Suprapubic skin (tissue), 4 donors: ENCODE measurements at regions not wholly inside any gene's neighbourhood (a gene's known extent, or its start where the extent isn't known, plus 50 kb on each side); places are given as distances from the start of the nearest gene placed in this dataset.

Source experiments
- DNase-seq, 2 donors: peaks; one replicate each; pipeline ENCODE4 v3.0.0-alpha.2; 2019; ENCODE audit warnings: low spot score in 2 of 2
- H3K27ac ChIP-seq: fragments of 200-600 bp; sonication (generic); one replicate; pipeline ENCODE4 v1.5.1; 2019
- H3K27me3 ChIP-seq: fragments of 200-600 bp; sonication (generic); one replicate; pipeline ENCODE4 v1.5.1; 2019
- H3K36me3 ChIP-seq: fragments of 200-600 bp; sonication (generic); one replicate; pipeline ENCODE4 v1.5.1; 2019
- H3K4me1 ChIP-seq: fragments of 200-600 bp; sonication (generic); one replicate; pipeline ENCODE4 v1.5.1; 2019
- H3K4me3 ChIP-seq: fragments of 200-600 bp; sonication (generic); one replicate; pipeline ENCODE4 v1.5.1; 2019; ENCODE audit warnings: mild to moderate bottlenecking
- H3K9me3 ChIP-seq: fragments of 200-600 bp; sonication (generic); one replicate; pipeline ENCODE4 v1.5.1; 2019
- CTCF ChIP-seq, 2 donors: fragments of 200-600 bp in 1 of 2; fragments of 450-650 bp in 1 of 2; sonication (generic) in 1 of 2; IDR thresholded peaks; one replicate each; pipeline ENCODE4 v1.5.1; 2016 to 2019; ENCODE audit warnings: antibody characterized with exemption in 2 of 2, mild to moderate bottlenecking in 1 of 2, moderate library complexity in 1 of 2
- EP300 ChIP-seq: sonication (generic); formaldehyde crosslinking; IDR thresholded peaks from one replicate; pipeline ENCODE4 v1.6.1; 2017; ENCODE audit warnings: antibody characterized with exemption
- POLR2A ChIP-seq, 2 donors: fragments of 450-650 bp; IDR thresholded peaks; one replicate each; pipeline ENCODE4 v1.6.1; 2017; ENCODE audit warnings: antibody characterized with exemption in 2 of 2, mild to moderate bottlenecking in 2 of 2, moderate library complexity in 2 of 2
- POLR2AphosphoS5 ChIP-seq, 3 donors: sonication (generic); formaldehyde crosslinking; IDR thresholded peaks; one replicate each; pipeline ENCODE4 v1.6.1; 2017; ENCODE audit warnings: antibody characterized with exemption in 3 of 3
- WGBS: methylation state at CpG from one replicate; pipeline ENCODE4 v1.1.5; 2018; 5-methylcytosine and 5-hydroxymethylcytosine counted together

- TF ChIP-seq CTCF (IDR thresholded peaks at IDR 0.05), result no peak
- no peak for TF ChIP-seq POLR2AphosphoS5 (IDR thresholded peaks at IDR 0.05)
- no peak for TF ChIP-seq EP300
- no peak for TF ChIP-seq POLR2A (IDR thresholded peaks at IDR 0.05)
- no peaks in the 10 kb centered on the region for H3K36me3 ChIP-seq
- H3K27me3 ChIP-seq, result no peaks in the 10 kb centered on the region
- H3K4me1 ChIP-seq, result no peaks in the 10 kb centered on the region
- no peaks in the 10 kb centered on the region for H3K9me3 ChIP-seq
- H3K4me3 ChIP-seq, result no peak overlapping the region
- no peak for DNase-seq
- H3K27ac ChIP-seq, result no peak overlapping the region
Measured at GRCh38 chr9:73799446-73799845, 647.8 kb downstream of the ANXA1 start.

GRCh38 chr9:73805111-73805510 lies 653.4 kb downstream of the ANXA1 start:
- Histone ChIP-seq H3K4me1 (no peaks in the 10 kb centered on the region), H3K4me3 (no peak overlapping the region), H3K27me3 (no peaks in the 10 kb centered on the region), H3K36me3 (no peaks in the 10 kb centered on the region), H3K9me3 (no peaks in the 10 kb centered on the region), H3K27ac (no peak overlapping the region)
- 57% methylated on average over 2 of the region's 2 CpGs for WGBS
- TF ChIP-seq POLR2AphosphoS5 (IDR thresholded peaks at IDR 0.05) (no peak), CTCF (IDR thresholded peaks at IDR 0.05) (no peak), EP300 (no peak), POLR2A (IDR thresholded peaks at IDR 0.05) (no peak)
- DNase-seq, result no peak

GRCh38 chr9:73805853-73806458 lies 654.3 kb downstream of the ANXA1 start:
- Histone ChIP-seq H3K27ac (no peak overlapping the region), H3K4me3 (no peak overlapping the region), H3K27me3 (no peaks in the 10 kb centered on the region), H3K9me3 (no peaks in the 10 kb centered on the region), H3K36me3 (no peaks in the 10 kb centered on the region), H3K4me1 (no peaks in the 10 kb centered on the region)
- 78% methylated on average over 1 of the region's 1 CpG for WGBS
- TF ChIP-seq POLR2A (IDR thresholded peaks at IDR 0.05), result no peak
- no peak for TF ChIP-seq POLR2AphosphoS5 (IDR thresholded peaks at IDR 0.05)
- TF ChIP-seq EP300, result no peak
- TF ChIP-seq CTCF (IDR thresholded peaks at IDR 0.05), result no peak
- no peak for DNase-seq

- DNase-seq, result no peak
- no peak for TF ChIP-seq POLR2AphosphoS5 (IDR thresholded peaks at IDR 0.05)
- no peak for TF ChIP-seq POLR2A (IDR thresholded peaks at IDR 0.05)
- TF ChIP-seq EP300, result no peak
- no peaks in the 10 kb centered on the region for H3K27me3 ChIP-seq
- no peaks in the 10 kb centered on the region for H3K36me3 ChIP-seq
- 80% methylated on average over 2 of the region's 2 CpGs for WGBS
- no peak overlapping the region for H3K4me3 ChIP-seq
- no peaks in the 10 kb centered on the region for H3K9me3 ChIP-seq
- H3K4me1 ChIP-seq, result no peaks in the 10 kb centered on the region
- no peak overlapping the region for H3K27ac ChIP-seq
Measured at GRCh38 chr9:73806876-73807275, 655.2 kb downstream of the ANXA1 start.

GRCh38 chr9:73807952-73808351 lies 656.3 kb downstream of the ANXA1 start:
- Histone ChIP-seq H3K27me3 (no peaks in the 10 kb centered on the region), H3K36me3 (no peaks in the 10 kb centered on the region), H3K27ac (no peak overlapping the region), H3K4me1 (no peaks in the 10 kb centered on the region), H3K4me3 (no peak overlapping the region), H3K9me3 (no peaks in the 10 kb centered on the region)
- whole genome bisulfite sequencing, result 94% methylated on average over 1 of the region's 1 CpG
- DNase-seq, result no peak
- TF ChIP-seq CTCF (IDR thresholded peaks at IDR 0.05), result no peak
- no peak for TF ChIP-seq POLR2A (IDR thresholded peaks at IDR 0.05)
- no peak for TF ChIP-seq POLR2AphosphoS5 (IDR thresholded peaks at IDR 0.05)
- no peak for TF ChIP-seq EP300
